Hematopoietic multipotent progenitor cell treated with erythropoietin and hydrocortisone succinate and interleukin-3 and kit ligand, for 4 days (in vitro differentiated cells): ENCODE measurements at regions not wholly inside any gene's neighbourhood (a gene's known extent, or its start where the extent isn't known, plus 50 kb on each side); places are given as distances from the start of the nearest gene placed in this dataset.

Experiments used
- DNase-seq: peaks from one replicate; pipeline ENCODE4 v3.0.0-alpha.2; 2015

GRCh38 chr4:185993328-185993973 is 75.5 kb upstream of the TLR3 start:
- no peak for DNase-seq

- no peak for DNase-seq
Measured at GRCh38 chr4:185994750-185995149, 74.2 kb upstream of the TLR3 start.

- no peak for DNase-seq
Measured at GRCh38 chr4:185995665-185996064, 73.3 kb upstream of the TLR3 start.

GRCh38 chr4:185997296-185997695 is 71.7 kb upstream of the TLR3 start:
- DNase-seq, result no peak

GRCh38 chr4:185998791-185999190 is 70.2 kb upstream of the TLR3 start:
- DNase-seq, result no peak

GRCh38 chr4:185999207-185999606 is 69.7 kb upstream of the TLR3 start:
- DNase-seq, result no peak

GRCh38 chr4:186002853-186003252 is 66.1 kb upstream of the TLR3 start:
- no peak for DNase-seq

- DNase-seq, result no peak
Measured at GRCh38 chr4:186003746-186004145, 65.2 kb upstream of the TLR3 start.

GRCh38 chr4:186008057-186008456 is 60.9 kb upstream of the TLR3 start:
- no peak for DNase-seq

GRCh38 chr4:186009976-186010375 is 59.0 kb upstream of the TLR3 start:
- no peak for DNase-seq

- no peak for DNase-seq
Measured at GRCh38 chr4:186010821-186011220, 58.1 kb upstream of the TLR3 start.

GRCh38 chr4:186012071-186012470 is 56.9 kb upstream of the TLR3 start:
- DNase-seq, result no peak

- no peak for DNase-seq
Measured at GRCh38 chr4:186013419-186014186, 55.4 kb upstream of the TLR3 start.

- DNase-seq, result no peak
Measured at GRCh38 chr4:186015212-186015817, 53.6 kb upstream of the TLR3 start.

- no peak for DNase-seq
Measured at GRCh38 chr4:186016796-186017195, 52.2 kb upstream of the TLR3 start.

- DNase-seq, result no peak
Measured at GRCh38 chr4:186017801-186018200, 51.2 kb upstream of the TLR3 start.

- no peak for DNase-seq
Measured at GRCh38 chr4:186018261-186018660, 50.7 kb upstream of the TLR3 start.

GRCh38 chr4:186018784-186019183 is 50.2 kb upstream of the TLR3 start:
- DNase-seq, result no peak
